GM21367 (cell line): ENCODE measurements at regions not wholly inside any gene's neighbourhood (a gene's known extent, or its start where the extent isn't known, plus 50 kb on each side); places are given as distances from the start of the nearest gene placed in this dataset.
A peak's percentile ranks its signal among the peaks of the same experiment; 100 is the strongest.

Experiments
- ATAC-seq: cut with Tn5 transposase; IDR thresholded peaks from one replicate; pipeline ENCODE4 v1.9.1; 2021; ENCODE audit not compliant: unreplicated experiment

- ATAC-seq = no peak
Observed at GRCh38 chr5:93886917-93887361, 145.5 kb upstream of the POU5F2 start.

GRCh38 chr5:93886098-93886806, 144.9 kb upstream of the POU5F2 start:
- ATAC-seq = no peak

GRCh38 chr5:93884254-93884653, 142.9 kb upstream of the POU5F2 start:
- no peak for ATAC-seq

GRCh38 chr5:93883459-93883858, 142.1 kb upstream of the POU5F2 start:
- ATAC-seq = no peak

GRCh38 chr5:93875693-93876092, 134.3 kb upstream of the POU5F2 start:
- ATAC-seq = no peak

GRCh38 chr5:93874491-93874890, 133.1 kb upstream of the POU5F2 start:
- ATAC-seq = peak; percentile 51

GRCh38 chr5:93874080-93874479, 132.7 kb upstream of the POU5F2 start:
- peak; percentile 53 for ATAC-seq

- ATAC-seq = no peak
Observed at GRCh38 chr5:93873211-93873736, 131.9 kb upstream of the POU5F2 start.

GRCh38 chr5:93870649-93871048, 129.2 kb upstream of the POU5F2 start:
- no peak for ATAC-seq

- ATAC-seq = no peak
Observed at GRCh38 chr5:93868851-93869250, 127.5 kb upstream of the POU5F2 start.

GRCh38 chr5:93850311-93850710, 108.9 kb upstream of the POU5F2 start:
- no peak for ATAC-seq

- no peak for ATAC-seq
Observed at GRCh38 chr5:93845376-93845775, 104.0 kb upstream of the POU5F2 start.

GRCh38 chr5:93831449-93831848, 90.0 kb upstream of the POU5F2 start:
- ATAC-seq = no peak

- no peak for ATAC-seq
Observed at GRCh38 chr5:93830893-93831292, 89.5 kb upstream of the POU5F2 start.

- no peak for ATAC-seq
Observed at GRCh38 chr5:93829346-93829745, 87.9 kb upstream of the POU5F2 start.

GRCh38 chr5:93821891-93822415, 80.6 kb upstream of the POU5F2 start:
- ATAC-seq = no peak

- no peak for ATAC-seq
Observed at GRCh38 chr5:93819668-93820067, 78.3 kb upstream of the POU5F2 start.

GRCh38 chr5:93810780-93811179, 69.4 kb upstream of the POU5F2 start:
- ATAC-seq = no peak

GRCh38 chr5:93809430-93809829, 68.0 kb upstream of the POU5F2 start:
- ATAC-seq = no peak

GRCh38 chr5:93807846-93808245, 66.4 kb upstream of the POU5F2 start:
- ATAC-seq = no peak

GRCh38 chr5:93805616-93806379, 64.4 kb upstream of the POU5F2 start:
- ATAC-seq = no peak
